AG09309 (cell line): ENCODE measurements at regions not wholly inside any gene's neighbourhood (a gene's known extent, or its start where the extent isn't known, plus 50 kb on each side); places are given as distances from the start of the nearest gene placed in this dataset.

Source experiments
- DNase-seq: peaks from one replicate; pipeline ENCODE4 v3.0.0-alpha.2; 2010; ENCODE audit warnings: low read depth
- H3K4me3 ChIP-seq: 2 replicates; pipeline ENCODE4 v1.5.1; 2011; ENCODE audit warnings: mild to moderate bottlenecking, low read depth, low read length, moderate library complexity; ENCODE audit not compliant: control insufficient read depth
- TF ChIP-seq, protein P1 (sequence below): IDR thresholded peaks from 2 replicates; pipeline ENCODE4 v1.5.1; 2011; ENCODE audit warnings: mild to moderate bottlenecking, low read depth, low read length, inconsistent platforms; ENCODE audit not compliant: insufficient read depth, control insufficient read depth; ENCODE audit errors: missing control alignments

GRCh38 chr10:109706026-109706560, 217.2 kb downstream of the XPNPEP1 start:
- H3K4me3 ChIP-seq, result no peak overlapping the region
- TF ChIP-seq, protein P1, sequence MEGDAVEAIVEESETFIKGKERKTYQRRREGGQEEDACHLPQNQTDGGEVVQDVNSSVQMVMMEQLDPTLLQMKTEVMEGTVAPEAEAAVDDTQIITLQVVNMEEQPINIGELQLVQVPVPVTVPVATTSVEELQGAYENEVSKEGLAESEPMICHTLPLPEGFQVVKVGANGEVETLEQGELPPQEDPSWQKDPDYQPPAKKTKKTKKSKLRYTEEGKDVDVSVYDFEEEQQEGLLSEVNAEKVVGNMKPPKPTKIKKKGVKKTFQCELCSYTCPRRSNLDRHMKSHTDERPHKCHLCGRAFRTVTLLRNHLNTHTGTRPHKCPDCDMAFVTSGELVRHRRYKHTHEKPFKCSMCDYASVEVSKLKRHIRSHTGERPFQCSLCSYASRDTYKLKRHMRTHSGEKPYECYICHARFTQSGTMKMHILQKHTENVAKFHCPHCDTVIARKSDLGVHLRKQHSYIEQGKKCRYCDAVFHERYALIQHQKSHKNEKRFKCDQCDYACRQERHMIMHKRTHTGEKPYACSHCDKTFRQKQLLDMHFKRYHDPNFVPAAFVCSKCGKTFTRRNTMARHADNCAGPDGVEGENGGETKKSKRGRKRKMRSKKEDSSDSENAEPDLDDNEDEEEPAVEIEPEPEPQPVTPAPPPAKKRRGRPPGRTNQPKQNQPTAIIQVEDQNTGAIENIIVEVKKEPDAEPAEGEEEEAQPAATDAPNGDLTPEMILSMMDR, result no peak
- no peak for DNase-seq

DNA sequence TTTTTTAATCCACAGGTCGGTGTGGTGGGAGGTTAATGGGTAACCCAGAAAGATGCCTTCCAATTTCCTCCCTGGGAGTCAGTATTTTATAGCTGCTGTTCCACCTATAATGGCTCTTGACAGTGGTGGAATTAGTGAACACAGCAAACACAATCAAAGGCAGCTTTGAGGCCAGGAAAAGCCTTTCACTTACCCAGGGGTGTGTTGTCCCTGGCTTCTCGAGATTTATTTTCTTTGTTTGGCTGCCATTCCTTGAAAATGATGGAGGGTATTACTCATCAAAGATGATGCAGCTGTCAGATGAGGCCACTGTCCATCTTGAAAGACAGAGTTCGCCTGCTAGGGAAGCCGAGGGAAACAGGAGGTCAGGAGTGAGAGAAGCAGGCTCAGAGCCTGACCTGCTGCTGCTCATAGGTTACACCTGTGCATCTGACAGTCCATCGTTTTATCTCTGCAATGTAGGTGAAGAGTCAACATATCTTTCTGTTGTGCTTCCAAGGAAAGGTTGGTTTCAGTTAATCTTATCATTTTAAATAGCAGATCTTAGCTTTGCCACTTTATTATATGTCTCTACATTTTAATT, 221.6 kb downstream of the XPNPEP1 start:
- H3K4me3 ChIP-seq, result no peak overlapping the region
- DNase-seq, result no peak
- TF ChIP-seq, protein P1, result no peak

- no peak for DNase-seq
- no peak overlapping the region for H3K4me3 ChIP-seq
- TF ChIP-seq, protein P1, result no peak
Measured at GRCh38 chr10:109698882-109699664, 224.2 kb downstream of the XPNPEP1 start.

- TF ChIP-seq, protein P1, result no peak
- H3K4me3 ChIP-seq, result no peak overlapping the region
- DNase-seq, result no peak
Measured at GRCh38 chr10:109698086-109698485, 225.2 kb downstream of the XPNPEP1 start.

DNA sequence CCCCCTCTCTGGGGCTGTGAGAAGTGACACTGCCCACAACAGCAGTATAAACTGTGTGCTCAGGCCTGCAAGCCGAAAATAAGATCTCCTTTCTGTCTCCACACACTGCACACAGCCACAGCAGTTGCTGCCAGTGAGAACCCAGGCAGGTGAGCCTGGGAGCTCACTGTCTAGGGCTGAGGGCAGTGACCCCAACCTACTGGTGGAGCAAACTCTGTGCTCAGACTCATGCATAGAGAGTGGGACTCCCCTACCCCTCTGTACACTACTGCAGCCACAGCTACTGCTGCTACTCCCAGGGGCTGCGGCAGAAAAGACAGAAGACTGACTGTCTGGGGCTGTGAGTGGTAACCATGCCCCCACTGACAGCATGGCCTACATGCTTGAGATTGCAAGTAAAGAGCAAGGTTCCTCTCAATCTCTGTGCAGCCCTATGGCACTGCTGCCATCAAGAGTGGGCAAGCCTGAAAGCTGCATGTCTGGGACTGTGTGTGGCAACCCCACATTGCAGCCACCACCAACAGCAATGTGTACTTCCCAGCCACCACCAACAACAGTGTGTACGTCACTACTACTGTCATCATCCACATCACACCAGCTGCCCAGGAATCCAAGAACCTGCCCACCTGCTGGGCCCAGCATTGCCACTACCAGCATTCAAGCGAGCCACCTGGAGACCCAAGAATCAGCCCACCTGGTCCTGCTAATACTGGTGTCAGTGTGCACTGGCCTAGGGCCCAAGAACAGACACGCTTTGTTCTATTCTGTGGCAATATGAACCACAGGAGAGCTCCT, 226.1 kb downstream of the XPNPEP1 start:
- DNase-seq, result no peak
- no peak overlapping the region for H3K4me3 ChIP-seq
- TF ChIP-seq, protein P1, result no peak

DNA sequence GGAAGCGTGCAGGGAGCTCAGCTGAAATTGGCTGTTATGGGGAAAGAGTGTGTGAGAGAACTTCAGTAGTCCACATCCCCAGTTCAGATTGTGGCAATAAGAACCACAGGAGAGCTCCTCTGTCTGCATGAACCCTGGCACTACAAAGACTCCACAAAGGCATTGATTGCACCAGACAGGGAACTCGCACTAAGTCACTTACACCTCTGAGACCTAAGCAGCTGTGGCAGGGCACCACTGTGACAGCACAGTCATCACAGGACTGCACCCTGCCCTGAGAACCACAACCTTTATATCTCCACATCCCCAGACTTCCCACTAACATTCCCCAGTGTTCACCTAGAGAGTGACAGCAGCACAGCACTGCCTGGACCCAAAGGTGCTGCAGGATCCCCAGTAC, 226.8 kb downstream of the XPNPEP1 start:
- TF ChIP-seq, protein P1, result no peak
- H3K4me3 ChIP-seq, result no peak overlapping the region
- DNase-seq, result no peak
